Gastroesophageal sphincter (tissue), 3 donors: ENCODE measurements at regions not wholly inside any gene's neighbourhood (a gene's known extent, or its start where the extent isn't known, plus 50 kb on each side); places are given as distances from the start of the nearest gene placed in this dataset.

Experiments used
- EP300 ChIP-seq: sonication (generic); formaldehyde crosslinking; IDR thresholded peaks from one replicate; pipeline ENCODE4 v1.6.1; 2017; ENCODE audit warnings: antibody characterized with exemption, mild to moderate bottlenecking
- POLR2A ChIP-seq, 2 donors: fragments of 450-650 bp; IDR thresholded peaks; one replicate each; pipeline ENCODE4 v1.6.1; 2017; ENCODE audit warnings: antibody characterized with exemption in 2 of 2, mild to moderate bottlenecking in 2 of 2, moderate library complexity in 1 of 2
- TF ChIP-seq, protein P1 (sequence below), 4 experiments: fragments of 200-600 bp in 2 of 4; fragments of 450-650 bp in 2 of 4; sonication (generic) in 1 of 4; IDR thresholded peaks; one replicate each; pipeline ENCODE4 v1.5.1; 2017 to 2019; ENCODE audit warnings: antibody characterized with exemption in 4 of 4, mild to moderate bottlenecking in 2 of 4, moderate library complexity in 2 of 4

DNA sequence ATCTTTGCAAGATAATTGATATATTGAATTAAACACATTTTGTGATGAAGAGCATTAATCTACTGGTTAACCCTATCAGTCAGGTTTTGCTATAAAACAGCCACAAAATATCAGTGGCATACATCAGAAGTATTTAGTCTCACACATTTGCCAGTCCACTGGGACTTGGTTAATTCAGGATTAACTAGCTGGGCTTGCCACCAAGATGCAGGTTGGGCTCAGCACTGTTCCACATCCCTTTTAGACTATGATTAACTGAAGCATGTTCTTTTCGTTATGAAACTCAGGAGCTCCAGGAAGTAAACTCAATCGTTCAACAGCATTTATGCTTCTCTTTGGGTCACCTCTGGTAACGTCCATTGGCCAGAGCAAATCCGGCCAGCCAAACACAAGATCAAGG is 538.1 kb upstream of the HS3ST1 start:
- TF ChIP-seq, protein P1, sequence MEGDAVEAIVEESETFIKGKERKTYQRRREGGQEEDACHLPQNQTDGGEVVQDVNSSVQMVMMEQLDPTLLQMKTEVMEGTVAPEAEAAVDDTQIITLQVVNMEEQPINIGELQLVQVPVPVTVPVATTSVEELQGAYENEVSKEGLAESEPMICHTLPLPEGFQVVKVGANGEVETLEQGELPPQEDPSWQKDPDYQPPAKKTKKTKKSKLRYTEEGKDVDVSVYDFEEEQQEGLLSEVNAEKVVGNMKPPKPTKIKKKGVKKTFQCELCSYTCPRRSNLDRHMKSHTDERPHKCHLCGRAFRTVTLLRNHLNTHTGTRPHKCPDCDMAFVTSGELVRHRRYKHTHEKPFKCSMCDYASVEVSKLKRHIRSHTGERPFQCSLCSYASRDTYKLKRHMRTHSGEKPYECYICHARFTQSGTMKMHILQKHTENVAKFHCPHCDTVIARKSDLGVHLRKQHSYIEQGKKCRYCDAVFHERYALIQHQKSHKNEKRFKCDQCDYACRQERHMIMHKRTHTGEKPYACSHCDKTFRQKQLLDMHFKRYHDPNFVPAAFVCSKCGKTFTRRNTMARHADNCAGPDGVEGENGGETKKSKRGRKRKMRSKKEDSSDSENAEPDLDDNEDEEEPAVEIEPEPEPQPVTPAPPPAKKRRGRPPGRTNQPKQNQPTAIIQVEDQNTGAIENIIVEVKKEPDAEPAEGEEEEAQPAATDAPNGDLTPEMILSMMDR (IDR thresholded peaks at IDR 0.05) = no peak
- TF ChIP-seq POLR2A (IDR thresholded peaks at IDR 0.05) (no peak), EP300 (no peak)
